ENCODE measurements at regions not wholly inside any gene's neighbourhood (a gene's known extent, or its start where the extent isn't known, plus 50 kb on each side); places are given as distances from the start of the nearest gene placed in this dataset.
"Not testable (repeated sequence)": the region's sequence is repeated elsewhere in the genome, so short reads cannot be mapped to it uniquely, and the experiment has no call there.

DNA sequence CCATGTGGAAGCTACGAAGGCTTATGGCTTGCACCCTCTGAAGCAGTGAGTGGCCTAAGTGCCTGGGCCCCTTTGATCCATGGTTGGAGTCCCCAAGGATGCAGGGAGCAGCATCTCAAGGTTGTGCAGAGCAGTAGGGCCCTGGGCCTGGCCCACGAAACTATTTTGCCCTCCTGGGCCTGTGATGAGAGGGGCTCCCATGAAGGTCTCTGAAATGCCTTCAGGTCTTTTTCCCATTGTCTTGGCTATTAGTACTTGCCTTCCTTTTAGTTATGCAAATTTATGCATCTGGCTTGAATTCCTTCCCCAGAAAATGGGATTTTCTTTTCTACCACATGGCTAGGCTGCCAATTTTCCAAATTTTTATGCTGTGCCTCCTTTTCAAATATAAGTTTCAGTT, 158.8 kb upstream of the MME start (continued):
- TF ChIP-seq, protein P1, sequence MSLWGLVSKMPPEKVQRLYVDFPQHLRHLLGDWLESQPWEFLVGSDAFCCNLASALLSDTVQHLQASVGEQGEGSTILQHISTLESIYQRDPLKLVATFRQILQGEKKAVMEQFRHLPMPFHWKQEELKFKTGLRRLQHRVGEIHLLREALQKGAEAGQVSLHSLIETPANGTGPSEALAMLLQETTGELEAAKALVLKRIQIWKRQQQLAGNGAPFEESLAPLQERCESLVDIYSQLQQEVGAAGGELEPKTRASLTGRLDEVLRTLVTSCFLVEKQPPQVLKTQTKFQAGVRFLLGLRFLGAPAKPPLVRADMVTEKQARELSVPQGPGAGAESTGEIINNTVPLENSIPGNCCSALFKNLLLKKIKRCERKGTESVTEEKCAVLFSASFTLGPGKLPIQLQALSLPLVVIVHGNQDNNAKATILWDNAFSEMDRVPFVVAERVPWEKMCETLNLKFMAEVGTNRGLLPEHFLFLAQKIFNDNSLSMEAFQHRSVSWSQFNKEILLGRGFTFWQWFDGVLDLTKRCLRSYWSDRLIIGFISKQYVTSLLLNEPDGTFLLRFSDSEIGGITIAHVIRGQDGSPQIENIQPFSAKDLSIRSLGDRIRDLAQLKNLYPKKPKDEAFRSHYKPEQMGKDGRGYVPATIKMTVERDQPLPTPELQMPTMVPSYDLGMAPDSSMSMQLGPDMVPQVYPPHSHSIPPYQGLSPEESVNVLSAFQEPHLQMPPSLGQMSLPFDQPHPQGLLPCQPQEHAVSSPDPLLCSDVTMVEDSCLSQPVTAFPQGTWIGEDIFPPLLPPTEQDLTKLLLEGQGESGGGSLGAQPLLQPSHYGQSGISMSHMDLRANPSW (CRISPR knock-in tag; conservative IDR thresholded peaks at IDR 0.05; ENCODE audit: low read depth) = no peak

DNA sequence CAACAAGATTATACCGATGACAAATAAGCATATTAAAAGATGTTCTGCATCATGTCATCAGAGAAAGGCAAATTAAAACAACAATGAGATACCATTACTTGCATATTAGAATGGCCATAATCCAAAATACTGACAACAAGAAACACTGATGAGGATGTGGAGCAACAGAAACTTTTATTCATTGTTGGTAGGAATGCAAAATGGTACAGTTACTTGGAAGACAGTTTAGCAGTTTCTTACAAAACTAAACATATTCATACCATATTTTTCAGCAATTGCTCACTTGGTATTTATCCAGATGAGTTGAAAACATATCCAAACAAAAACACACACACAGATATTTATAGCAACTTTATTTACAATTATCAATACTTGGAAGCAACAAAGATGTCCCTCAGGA, 160.9 kb upstream of the MME start:
- Mint-ChIP-seq H3K36me3 (peaks cover 39% of the 10 kb centered on the region), H3K4me1 (peaks cover 8% of the 10 kb centered on the region), H3K27ac (no peak overlapping the region), H3K27me3 (ENCODE audit: low read depth) (no peaks in the 10 kb centered on the region), H3K4me3 (no peak overlapping the region), H3K9me3 (peaks cover 49% of the 10 kb centered on the region)
- no peak for TF ChIP-seq ZNF396 (CRISPR knock-in tag; IDR thresholded peaks at IDR 0.05; ENCODE audit: borderline replicate concordance)
- no peak for TF ChIP-seq GRHL2 (CRISPR knock-in tag; IDR thresholded peaks at IDR 0.05; ENCODE audit: insufficient replicate concordance, severe bottlenecking)
- no peak for TF ChIP-seq RELA (CRISPR knock-in tag; IDR thresholded peaks at IDR 0.05; ENCODE audit: borderline replicate concordance)
- TF ChIP-seq OVOL2 (CRISPR knock-in tag; IDR thresholded peaks at IDR 0.05; ENCODE audit: borderline replicate concordance) = no peak
- TF ChIP-seq NFE2L1 (CRISPR knock-in tag; IDR thresholded peaks at IDR 0.05) = no peak
- TF ChIP-seq, protein P2, sequence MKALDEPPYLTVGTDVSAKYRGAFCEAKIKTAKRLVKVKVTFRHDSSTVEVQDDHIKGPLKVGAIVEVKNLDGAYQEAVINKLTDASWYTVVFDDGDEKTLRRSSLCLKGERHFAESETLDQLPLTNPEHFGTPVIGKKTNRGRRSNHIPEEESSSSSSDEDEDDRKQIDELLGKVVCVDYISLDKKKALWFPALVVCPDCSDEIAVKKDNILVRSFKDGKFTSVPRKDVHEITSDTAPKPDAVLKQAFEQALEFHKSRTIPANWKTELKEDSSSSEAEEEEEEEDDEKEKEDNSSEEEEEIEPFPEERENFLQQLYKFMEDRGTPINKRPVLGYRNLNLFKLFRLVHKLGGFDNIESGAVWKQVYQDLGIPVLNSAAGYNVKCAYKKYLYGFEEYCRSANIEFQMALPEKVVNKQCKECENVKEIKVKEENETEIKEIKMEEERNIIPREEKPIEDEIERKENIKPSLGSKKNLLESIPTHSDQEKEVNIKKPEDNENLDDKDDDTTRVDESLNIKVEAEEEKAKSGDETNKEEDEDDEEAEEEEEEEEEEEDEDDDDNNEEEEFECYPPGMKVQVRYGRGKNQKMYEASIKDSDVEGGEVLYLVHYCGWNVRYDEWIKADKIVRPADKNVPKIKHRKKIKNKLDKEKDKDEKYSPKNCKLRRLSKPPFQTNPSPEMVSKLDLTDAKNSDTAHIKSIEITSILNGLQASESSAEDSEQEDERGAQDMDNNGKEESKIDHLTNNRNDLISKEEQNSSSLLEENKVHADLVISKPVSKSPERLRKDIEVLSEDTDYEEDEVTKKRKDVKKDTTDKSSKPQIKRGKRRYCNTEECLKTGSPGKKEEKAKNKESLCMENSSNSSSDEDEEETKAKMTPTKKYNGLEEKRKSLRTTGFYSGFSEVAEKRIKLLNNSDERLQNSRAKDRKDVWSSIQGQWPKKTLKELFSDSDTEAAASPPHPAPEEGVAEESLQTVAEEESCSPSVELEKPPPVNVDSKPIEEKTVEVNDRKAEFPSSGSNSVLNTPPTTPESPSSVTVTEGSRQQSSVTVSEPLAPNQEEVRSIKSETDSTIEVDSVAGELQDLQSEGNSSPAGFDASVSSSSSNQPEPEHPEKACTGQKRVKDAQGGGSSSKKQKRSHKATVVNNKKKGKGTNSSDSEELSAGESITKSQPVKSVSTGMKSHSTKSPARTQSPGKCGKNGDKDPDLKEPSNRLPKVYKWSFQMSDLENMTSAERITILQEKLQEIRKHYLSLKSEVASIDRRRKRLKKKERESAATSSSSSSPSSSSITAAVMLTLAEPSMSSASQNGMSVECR (CRISPR knock-in tag; IDR thresholded peaks at IDR 0.05; ENCODE audit: borderline replicate concordance) = no peak
- TF ChIP-seq ZBTB21 (CRISPR knock-in tag; IDR thresholded peaks at IDR 0.05; ENCODE audit: borderline replicate concordance) = no peak
- ATAC-seq = no peak
- ChIA-PET CTCF (no interaction called here), POLR2A (no interaction called here)
- no peak for DNase-seq (ENCODE audit: low spot score)

DNA sequence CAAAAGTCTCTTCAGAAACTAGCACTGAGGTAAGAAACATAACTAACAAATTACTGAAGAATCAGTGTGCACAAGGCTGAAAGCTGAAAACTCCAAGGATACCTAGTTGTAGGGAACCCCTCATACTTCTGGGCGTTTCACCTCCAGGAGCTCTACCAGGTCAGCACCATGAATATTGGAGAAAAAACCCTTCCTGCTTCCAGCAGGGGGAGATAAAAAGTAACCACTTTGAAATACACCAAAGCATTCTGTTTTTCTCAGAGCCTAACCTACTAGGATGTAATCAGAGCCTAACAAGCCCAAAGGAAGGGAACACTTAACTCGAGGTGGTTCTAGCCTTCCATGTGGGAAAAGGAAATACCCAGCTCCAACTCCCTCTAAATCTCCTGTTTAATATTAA, 175.8 kb upstream of the MME start:
- POLR2A ChIA-PET = no interaction called here
- TF ChIP-seq, protein P3, sequence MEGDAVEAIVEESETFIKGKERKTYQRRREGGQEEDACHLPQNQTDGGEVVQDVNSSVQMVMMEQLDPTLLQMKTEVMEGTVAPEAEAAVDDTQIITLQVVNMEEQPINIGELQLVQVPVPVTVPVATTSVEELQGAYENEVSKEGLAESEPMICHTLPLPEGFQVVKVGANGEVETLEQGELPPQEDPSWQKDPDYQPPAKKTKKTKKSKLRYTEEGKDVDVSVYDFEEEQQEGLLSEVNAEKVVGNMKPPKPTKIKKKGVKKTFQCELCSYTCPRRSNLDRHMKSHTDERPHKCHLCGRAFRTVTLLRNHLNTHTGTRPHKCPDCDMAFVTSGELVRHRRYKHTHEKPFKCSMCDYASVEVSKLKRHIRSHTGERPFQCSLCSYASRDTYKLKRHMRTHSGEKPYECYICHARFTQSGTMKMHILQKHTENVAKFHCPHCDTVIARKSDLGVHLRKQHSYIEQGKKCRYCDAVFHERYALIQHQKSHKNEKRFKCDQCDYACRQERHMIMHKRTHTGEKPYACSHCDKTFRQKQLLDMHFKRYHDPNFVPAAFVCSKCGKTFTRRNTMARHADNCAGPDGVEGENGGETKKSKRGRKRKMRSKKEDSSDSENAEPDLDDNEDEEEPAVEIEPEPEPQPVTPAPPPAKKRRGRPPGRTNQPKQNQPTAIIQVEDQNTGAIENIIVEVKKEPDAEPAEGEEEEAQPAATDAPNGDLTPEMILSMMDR (IDR thresholded peaks at IDR 0.05) = 0 out of 2 replicates have a peak, but pooled peaks have one; percentile 27
- no peak for TF ChIP-seq NFATC4 (CRISPR knock-in tag; IDR thresholded peaks at IDR 0.05)
- H3K27ac Mint-ChIP-seq = peak overlapping the region; percentile 11; the same call in 1 of the 2 replicates
- H3K9me3 Mint-ChIP-seq = peaks cover 3% of the 10 kb centered on the region
- DNase-seq (ENCODE audit: low spot score) (no peak), ATAC-seq (peak; percentile 100)
- no peak overlapping the region for H3K4me3 Mint-ChIP-seq
- CTCF ChIA-PET = interaction anchor here (0.6 to 1.8 kb wide), 6 partner anchors 23 to 422 kb away, joined by 3 to 9 read pairs (median 3); partner anchors contain the start of gene MME
- no peaks in the 10 kb centered on the region for H3K27me3 Mint-ChIP-seq (ENCODE audit: low read depth)
- H3K36me3 Mint-ChIP-seq = no peaks in the 10 kb centered on the region
- peaks cover 5% of the 10 kb centered on the region for H3K4me1 Mint-ChIP-seq

DNA sequence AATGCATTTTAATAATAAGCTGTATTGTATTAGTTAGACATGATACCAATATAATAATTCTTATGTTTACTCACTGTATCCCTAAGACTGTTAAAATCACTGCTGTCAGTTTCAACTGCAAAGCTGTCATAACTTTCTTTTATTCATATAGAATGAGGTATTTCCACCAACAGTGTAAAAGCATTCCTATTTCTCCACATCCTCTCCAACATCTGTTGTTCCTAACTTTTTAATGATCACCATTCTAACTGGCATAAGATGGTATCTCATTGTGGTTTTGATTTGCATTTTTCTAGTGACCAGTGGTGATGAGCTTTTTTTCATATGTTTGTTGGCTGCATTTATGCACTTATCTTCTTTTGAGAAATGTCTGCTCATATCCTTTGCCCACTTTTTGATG, 177.6 kb upstream of the MME start:
- CTCF ChIA-PET; H3K4me3 Mint-ChIP-seq; DNase-seq (ENCODE audit: low spot score); H3K36me3 Mint-ChIP-seq; H3K9me3 Mint-ChIP-seq; H3K27ac Mint-ChIP-seq; ATAC-seq; H3K27me3 Mint-ChIP-seq (ENCODE audit: low read depth); H3K4me1 Mint-ChIP-seq; POLR2A ChIA-PET: not testable (repeated sequence)

Data from WTC11 (cell line).